ENCODE measurements at regions not wholly inside any gene's neighbourhood (a gene's known extent, or its start where the extent isn't known, plus 50 kb on each side); places are given as distances from the start of the nearest gene placed in this dataset.
A peak's percentile ranks its signal among the peaks of the same experiment; 100 is the strongest.

- no peak for TF ChIP-seq CTCF (IDR thresholded peaks at IDR 0.05)
- DNase-seq, result no peak
- Mint-ChIP-seq H3K27ac (no peak overlapping the region), H3K4me3 (no peak overlapping the region), H3K27me3 (ENCODE audit: low read depth, poor library complexity) (no peaks in the 10 kb centered on the region), H3K36me3 (ENCODE audit: low read depth) (no peaks in the 10 kb centered on the region), H3K9me3 (no peaks in the 10 kb centered on the region), H3K4me1 (no peaks in the 10 kb centered on the region)
Observed at GRCh38 chr13:89315287-89315686, 1644.1 kb downstream of the SLITRK5 start.

- Mint-ChIP-seq H3K9me3 (peaks cover 4% of the 10 kb centered on the region), H3K4me1 (peaks cover 26% of the 10 kb centered on the region), H3K36me3 (ENCODE audit: low read depth) (no peaks in the 10 kb centered on the region), H3K4me3 (no peak overlapping the region), H3K27me3 (ENCODE audit: low read depth, poor library complexity) (no peaks in the 10 kb centered on the region), H3K27ac (no peak overlapping the region)
- no peak for DNase-seq
- no peak for TF ChIP-seq CTCF (IDR thresholded peaks at IDR 0.05)
Observed at GRCh38 chr13:89322466-89322865, 1651.3 kb downstream of the SLITRK5 start.

- no peak for TF ChIP-seq CTCF (IDR thresholded peaks at IDR 0.05)
- peaks cover 4% of the 10 kb centered on the region for H3K9me3 Mint-ChIP-seq
- H3K27me3 Mint-ChIP-seq (ENCODE audit: low read depth, poor library complexity), result no peaks in the 10 kb centered on the region
- peaks cover 26% of the 10 kb centered on the region for H3K4me1 Mint-ChIP-seq
- H3K4me3 Mint-ChIP-seq, result no peak overlapping the region
- no peaks in the 10 kb centered on the region for H3K36me3 Mint-ChIP-seq (ENCODE audit: low read depth)
- H3K27ac Mint-ChIP-seq, result peak overlapping the region; percentile 95
- DNase-seq, result no peak
Observed at GRCh38 chr13:89324582-89324981, 1653.4 kb downstream of the SLITRK5 start.

GRCh38 chr13:89343165-89343564, 1672.0 kb downstream of the SLITRK5 start:
- Mint-ChIP-seq H3K36me3 (ENCODE audit: low read depth) (no peaks in the 10 kb centered on the region), H3K9me3 (peaks cover 1% of the 10 kb centered on the region), H3K4me1 (no peaks in the 10 kb centered on the region), H3K4me3 (no peak overlapping the region), H3K27me3 (ENCODE audit: low read depth, poor library complexity) (peaks cover 6% of the 10 kb centered on the region), H3K27ac (no peak overlapping the region)
- no peak for DNase-seq
- TF ChIP-seq CTCF (IDR thresholded peaks at IDR 0.05), result no peak

- H3K27me3 Mint-ChIP-seq (ENCODE audit: low read depth, poor library complexity), result no peaks in the 10 kb centered on the region
Observed at GRCh38 chr13:89352384-89352783, 1681.2 kb downstream of the SLITRK5 start.

More at GRCh38 chr13:89352384-89352783, 1681.2 kb downstream of the SLITRK5 start:
- no peaks in the 10 kb centered on the region for H3K36me3 Mint-ChIP-seq (ENCODE audit: low read depth)
- no peak overlapping the region for H3K27ac Mint-ChIP-seq
- TF ChIP-seq CTCF (IDR thresholded peaks at IDR 0.05), result no peak
- no peaks in the 10 kb centered on the region for H3K4me1 Mint-ChIP-seq
- peaks cover 4% of the 10 kb centered on the region for H3K9me3 Mint-ChIP-seq
- H3K4me3 Mint-ChIP-seq, result no peak overlapping the region
- DNase-seq, result no peak
